ENCODE measurements at regions not wholly inside any gene's neighbourhood (a gene's known extent, or its start where the extent isn't known, plus 50 kb on each side); places are given as distances from the start of the nearest gene placed in this dataset.

DNA sequence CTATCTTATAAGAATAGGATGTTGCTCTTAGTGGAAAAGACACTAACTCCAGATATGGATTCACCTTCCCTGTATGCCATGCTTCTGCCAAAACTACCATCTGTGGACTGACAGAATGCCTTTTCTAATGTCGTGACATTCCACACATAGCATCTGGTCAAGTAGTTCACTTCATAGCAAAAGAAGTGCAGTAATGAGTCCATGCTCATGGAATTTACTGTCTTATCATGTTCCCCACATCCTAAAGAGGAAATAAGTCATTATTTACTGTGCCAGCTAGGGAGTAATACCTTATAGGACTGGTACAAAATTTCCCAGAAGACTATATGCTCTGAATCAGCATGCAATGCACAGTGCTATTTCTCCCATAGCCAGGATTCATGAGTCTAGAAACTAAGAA, 562.4 kb downstream of the TLL1 start (continued):
- TF ChIP-seq, protein P1, sequence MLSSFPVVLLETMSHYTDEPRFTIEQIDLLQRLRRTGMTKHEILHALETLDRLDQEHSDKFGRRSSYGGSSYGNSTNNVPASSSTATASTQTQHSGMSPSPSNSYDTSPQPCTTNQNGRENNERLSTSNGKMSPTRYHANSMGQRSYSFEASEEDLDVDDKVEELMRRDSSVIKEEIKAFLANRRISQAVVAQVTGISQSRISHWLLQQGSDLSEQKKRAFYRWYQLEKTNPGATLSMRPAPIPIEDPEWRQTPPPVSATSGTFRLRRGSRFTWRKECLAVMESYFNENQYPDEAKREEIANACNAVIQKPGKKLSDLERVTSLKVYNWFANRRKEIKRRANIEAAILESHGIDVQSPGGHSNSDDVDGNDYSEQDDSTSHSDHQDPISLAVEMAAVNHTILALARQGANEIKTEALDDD (IDR thresholded peaks at IDR 0.05) = no peak
- no peak for TF ChIP-seq SAFB2 (IDR thresholded peaks at IDR 0.05; ENCODE audit: borderline replicate concordance, low read depth, low read length, severe bottlenecking)
- no peak for TF ChIP-seq RCOR1 (IDR thresholded peaks at IDR 0.05; ENCODE audit: borderline replicate concordance in 1 of 2, low read depth in 2 of 2, low read length in 2 of 2)

DNA sequence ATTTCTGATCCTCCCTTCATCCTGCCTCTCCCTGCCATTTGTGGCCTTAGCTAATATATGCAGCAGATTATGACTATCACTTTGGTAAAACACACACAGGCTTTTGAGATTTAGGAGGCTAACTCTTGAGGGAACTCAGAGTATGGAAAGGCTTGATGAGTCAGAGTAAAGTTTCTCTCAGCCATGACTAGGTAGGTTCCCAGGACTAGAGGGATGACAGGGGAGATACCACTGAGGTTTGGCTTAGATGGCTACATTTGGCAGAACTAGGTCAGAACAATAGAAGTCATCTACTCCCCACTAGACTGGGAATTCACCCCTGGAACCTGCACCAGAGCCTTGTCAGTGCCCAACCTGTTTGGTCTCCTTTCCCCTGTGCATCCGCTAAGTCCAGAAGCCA, 585.7 kb downstream of the TLL1 start:
- DNase-seq (ENCODE audit: extremely low read depth in 1 of 4, low spot score in 3 of 4) (no peak), ATAC-seq (no peak), FAIRE-seq (no peak)
- TF ChIP-seq, protein P2, sequence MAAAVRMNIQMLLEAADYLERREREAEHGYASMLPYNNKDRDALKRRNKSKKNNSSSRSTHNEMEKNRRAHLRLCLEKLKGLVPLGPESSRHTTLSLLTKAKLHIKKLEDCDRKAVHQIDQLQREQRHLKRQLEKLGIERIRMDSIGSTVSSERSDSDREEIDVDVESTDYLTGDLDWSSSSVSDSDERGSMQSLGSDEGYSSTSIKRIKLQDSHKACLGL (CRISPR knock-in tag; IDR thresholded peaks at IDR 0.05; ENCODE audit: borderline replicate concordance, poor library complexity, severe bottlenecking) = no peak
- no peak for TF ChIP-seq ZNF707 (CRISPR knock-in tag; conservative IDR thresholded peaks at IDR 0.05)
- TF ChIP-seq ZBTB17 (CRISPR knock-in tag; IDR thresholded peaks at IDR 0.05) = no peak
- TF ChIP-seq ZEB2 (IDR thresholded peaks at IDR 0.05) = no peak
- no peak for TF ChIP-seq TBL1XR1 (IDR thresholded peaks at IDR 0.05; ENCODE audit: low read length in 2 of 2)
- TF ChIP-seq RFX7 (CRISPR knock-in tag; IDR thresholded peaks at IDR 0.05) = no peak
- no peak for TF ChIP-seq TCFL5 (CRISPR knock-in tag; conservative IDR thresholded peaks at IDR 0.05)
- TF ChIP-seq BRCA1 (IDR thresholded peaks at IDR 0.05) = no peak
- no peak for TF ChIP-seq BRCA1 (CRISPR knock-in tag; IDR thresholded peaks at IDR 0.05)
- TF ChIP-seq ZNF12 (CRISPR knock-in tag; IDR thresholded peaks at IDR 0.05) = no peak
- TF ChIP-seq CBX5 (IDR thresholded peaks at IDR 0.05; ENCODE audit: borderline replicate concordance, low read depth) = no peak
- TF ChIP-seq RBM25 (IDR thresholded peaks at IDR 0.05; ENCODE audit: low read depth, low read length, severe bottlenecking) = no peak
- Histone ChIP-seq H3K9me3 (replicated peaks; ENCODE audit: control insufficient read depth, insufficient read depth, low read depth, low read length) (no peaks in the 10 kb centered on the region), H3K9ac (ENCODE audit: insufficient read depth in 1 of 2, low read depth in 2 of 2, low read length in 2 of 2) (no peak overlapping the region), H3K36me3 (ENCODE audit: control insufficient read depth, insufficient read depth, low read length) (no peaks in the 10 kb centered on the region), H3K4me3 (no peak overlapping the region), H2AFZ (ENCODE audit: low read depth, low read length) (no peak overlapping the region), H3K27me3 (ENCODE audit: control insufficient read depth in 2 of 2, insufficient read depth in 2 of 2, low read length in 2 of 2) (no peaks in the 10 kb centered on the region), H3K4me2 (ENCODE audit: insufficient read depth, low read length) (no peak overlapping the region), H3K9me1 (ENCODE audit: control insufficient read depth, insufficient read depth, low read length) (no peaks in the 10 kb centered on the region), H3K4me1 (replicated peaks in 1 of 2; ENCODE audit: control insufficient read depth in 2 of 2, insufficient read depth in 2 of 2, low read length in 2 of 2) (no peaks in the 10 kb centered on the region), H4K20me1 (replicated peaks; ENCODE audit: control insufficient read depth, insufficient read depth, low read length) (no peaks in the 10 kb centered on the region), H3K27ac (ENCODE audit: extremely low read depth, low read depth, low read length) (no peak overlapping the region), H3K79me2 (ENCODE audit: control insufficient read depth, insufficient read depth, low read length) (no peaks in the 10 kb centered on the region)
- no TSS peak for BruUV-seq (replicated peaks)
- in situ Hi-C loops (cut with MboI) (no loop called here), intact Hi-C loops (cut with micrococcal nuclease) (no loop called here)
- ChIA-PET POLR2A (no interaction called here), CTCF (ENCODE audit: low intra/inter-chr PET ratio) (no interaction called here)
- 0% methylated on average over 1 of the region's 1 CpG for WGBS (ENCODE audit: insufficient coverage, low coverage, missing lambda C conversion rate)
